MM.1S (cell line): ENCODE measurements at regions not wholly inside any gene's neighbourhood (a gene's known extent, or its start where the extent isn't known, plus 50 kb on each side); places are given as distances from the start of the nearest gene placed in this dataset.

ENCODE experiments used
- CTCF ChIP-seq: fragments of 300-600 bp; sonication (generic); IDR thresholded peaks from 2 replicates; pipeline ENCODE4 v1.5.1; 2016; ENCODE audit warnings: antibody characterized with exemption, low read length, mixed read lengths
- EZH2 ChIP-seq: fragments of 300-600 bp; sonication (generic); optimal IDR thresholded peaks from 2 replicates; pipeline ENCODE3; 2017; ENCODE audit warnings: low read depth, mild to moderate bottlenecking, antibody characterized with exemption, low read length, mixed read lengths
- EZH2phosphoT487 ChIP-seq: fragments of 300-600 bp; sonication (generic); IDR thresholded peaks from 2 replicates; pipeline ENCODE4 v1.6.1; 2018; ENCODE audit warnings: antibody characterized with exemption, low read length

DNA sequence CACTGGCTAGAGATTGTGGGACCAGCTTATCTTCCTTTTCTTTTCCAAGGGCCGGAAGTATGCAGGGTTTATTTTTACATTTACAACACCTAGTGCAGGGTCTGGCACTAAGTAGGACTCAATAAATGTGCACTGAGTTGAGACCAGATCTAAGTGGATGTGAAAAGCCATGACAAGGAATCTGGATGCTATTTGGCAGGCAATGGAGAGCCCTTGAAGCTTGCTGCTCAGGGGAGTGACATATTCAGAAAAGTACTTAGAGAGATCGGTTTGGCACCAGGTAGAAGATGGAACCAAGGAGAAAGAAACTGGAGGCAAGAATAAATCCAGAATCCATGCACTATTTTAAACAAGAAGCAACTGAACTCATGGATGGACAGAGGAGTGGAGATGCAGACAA is 815.8 kb downstream of the MAFB start:
- TF ChIP-seq EZH2 (no peak), CTCF (no peak), EZH2phosphoT487 (no peak)
